ENCODE measurements at regions not wholly inside any gene's neighbourhood (a gene's known extent, or its start where the extent isn't known, plus 50 kb on each side); places are given as distances from the start of the nearest gene placed in this dataset.

DNA sequence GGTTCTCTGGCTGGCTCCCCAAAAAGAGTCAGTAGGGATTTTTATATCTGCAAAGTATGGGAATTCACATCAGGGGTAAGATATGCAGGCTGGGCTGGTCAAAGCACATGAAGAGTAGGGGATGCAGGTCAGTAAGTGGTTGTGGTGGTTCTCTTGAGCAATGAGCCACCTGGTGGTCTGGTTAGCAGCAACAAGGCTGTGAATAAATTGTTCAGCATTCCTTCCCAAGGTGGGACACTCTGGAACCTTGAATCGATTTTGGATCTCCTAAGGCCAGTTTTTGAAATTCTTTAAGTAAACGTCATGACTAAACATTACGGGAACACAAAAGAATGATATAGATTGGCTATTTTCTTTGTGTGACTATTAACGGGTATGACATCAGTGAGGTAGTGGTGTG lies 563.0 kb upstream of the NEGR1 start:
- DNase-seq = no peak
- no peaks in the 10 kb centered on the region for H3K9me3 ChIP-seq
- no peaks in the 10 kb centered on the region for H3K36me3 ChIP-seq
- H3K27me3 ChIP-seq = no peaks in the 10 kb centered on the region
- H3K4me3 ChIP-seq = no peak overlapping the region
- intact Hi-C loops (cut with DNase I; ENCODE audit: low total_unique reads) = no loop called here
- no peak overlapping the region for H3K27ac ChIP-seq
- no peak for TF ChIP-seq POLR2A (IDR thresholded peaks at IDR 0.05)
- TF ChIP-seq, protein P1, sequence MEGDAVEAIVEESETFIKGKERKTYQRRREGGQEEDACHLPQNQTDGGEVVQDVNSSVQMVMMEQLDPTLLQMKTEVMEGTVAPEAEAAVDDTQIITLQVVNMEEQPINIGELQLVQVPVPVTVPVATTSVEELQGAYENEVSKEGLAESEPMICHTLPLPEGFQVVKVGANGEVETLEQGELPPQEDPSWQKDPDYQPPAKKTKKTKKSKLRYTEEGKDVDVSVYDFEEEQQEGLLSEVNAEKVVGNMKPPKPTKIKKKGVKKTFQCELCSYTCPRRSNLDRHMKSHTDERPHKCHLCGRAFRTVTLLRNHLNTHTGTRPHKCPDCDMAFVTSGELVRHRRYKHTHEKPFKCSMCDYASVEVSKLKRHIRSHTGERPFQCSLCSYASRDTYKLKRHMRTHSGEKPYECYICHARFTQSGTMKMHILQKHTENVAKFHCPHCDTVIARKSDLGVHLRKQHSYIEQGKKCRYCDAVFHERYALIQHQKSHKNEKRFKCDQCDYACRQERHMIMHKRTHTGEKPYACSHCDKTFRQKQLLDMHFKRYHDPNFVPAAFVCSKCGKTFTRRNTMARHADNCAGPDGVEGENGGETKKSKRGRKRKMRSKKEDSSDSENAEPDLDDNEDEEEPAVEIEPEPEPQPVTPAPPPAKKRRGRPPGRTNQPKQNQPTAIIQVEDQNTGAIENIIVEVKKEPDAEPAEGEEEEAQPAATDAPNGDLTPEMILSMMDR (IDR thresholded peaks at IDR 0.05) = no peak
- no peaks in the 10 kb centered on the region for H3K4me1 ChIP-seq

DNA sequence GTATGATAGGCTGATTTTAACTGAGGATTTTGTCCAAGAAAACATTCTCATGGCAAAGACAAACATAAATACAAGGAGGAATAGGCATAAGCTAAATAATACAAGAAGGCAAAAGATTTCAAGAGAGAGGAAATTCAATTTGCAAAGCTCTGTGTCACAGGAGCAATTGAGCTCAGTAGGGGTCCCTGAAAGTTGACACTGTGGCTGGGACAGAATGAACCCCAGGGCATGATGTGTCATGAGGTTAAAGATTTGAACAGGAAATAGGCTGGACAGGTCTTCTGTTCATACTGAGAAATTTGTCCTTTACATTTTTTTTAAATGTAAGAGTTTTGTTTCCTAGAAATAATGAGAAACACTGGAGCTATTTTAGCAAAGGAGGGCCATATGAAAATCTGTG lies 555.4 kb upstream of the NEGR1 start:
- Histone ChIP-seq H3K27me3 (no peaks in the 10 kb centered on the region), H3K4me3 (no peak overlapping the region), H3K27ac (no peak overlapping the region), H3K9me3 (no peaks in the 10 kb centered on the region), H3K4me1 (no peaks in the 10 kb centered on the region), H3K36me3 (no peaks in the 10 kb centered on the region)
- no peak for DNase-seq
- no peak for TF ChIP-seq POLR2A (IDR thresholded peaks at IDR 0.05)
- TF ChIP-seq, protein P1 (IDR thresholded peaks at IDR 0.05) = no peak
- intact Hi-C loops (cut with DNase I; ENCODE audit: low total_unique reads) = no loop called here

DNA sequence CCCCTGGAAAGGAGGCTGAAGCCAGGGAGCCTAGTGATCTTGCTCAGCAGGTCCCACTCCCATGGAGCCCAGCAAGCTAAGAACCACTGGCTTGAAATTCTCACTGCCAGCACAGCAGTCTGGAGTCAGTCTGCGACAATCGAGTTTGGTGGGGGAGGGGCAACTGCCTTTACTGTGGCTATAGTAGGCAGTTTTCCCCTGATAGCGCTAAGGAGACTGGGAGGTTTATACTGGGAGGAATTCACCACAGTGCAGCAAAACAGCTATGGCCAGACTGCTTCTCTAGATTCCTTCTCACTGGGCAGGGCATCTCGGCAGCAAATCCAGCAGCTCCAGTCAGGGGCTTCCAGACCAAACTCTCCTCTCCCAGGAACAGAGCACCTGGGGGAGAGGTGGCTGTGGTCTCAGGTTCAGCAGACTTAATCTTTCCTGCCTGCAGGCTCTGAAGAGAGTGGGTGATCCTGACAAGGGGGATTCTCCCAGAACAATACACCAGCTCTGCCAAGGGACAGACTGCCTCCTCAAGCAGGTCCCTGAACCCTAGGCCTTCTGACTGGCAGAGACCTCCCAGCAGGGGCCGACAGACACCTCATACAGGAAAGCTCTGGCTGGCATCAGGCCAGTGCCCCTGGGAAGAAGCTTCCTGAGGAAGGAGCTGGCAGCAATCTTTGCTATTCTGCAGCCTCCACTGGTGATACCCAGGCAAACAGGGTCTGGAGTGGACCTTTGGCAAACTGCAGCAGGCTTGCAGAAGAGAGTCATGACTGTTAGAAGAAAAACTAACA lies 548.5 kb upstream of the NEGR1 start:
- H3K4me1 ChIP-seq = no peaks in the 10 kb centered on the region
- no peaks in the 10 kb centered on the region for H3K9me3 ChIP-seq
- H3K4me3 ChIP-seq = no peak overlapping the region
- DNase-seq = no peak
- H3K27me3 ChIP-seq = no peaks in the 10 kb centered on the region
- TF ChIP-seq, protein P1 (IDR thresholded peaks at IDR 0.05) = no peak
- TF ChIP-seq POLR2A (IDR thresholded peaks at IDR 0.05) = no peak
- intact Hi-C loops (cut with DNase I; ENCODE audit: low total_unique reads) = no loop called here
- no peak overlapping the region for H3K27ac ChIP-seq
- H3K36me3 ChIP-seq = no peaks in the 10 kb centered on the region

DNA sequence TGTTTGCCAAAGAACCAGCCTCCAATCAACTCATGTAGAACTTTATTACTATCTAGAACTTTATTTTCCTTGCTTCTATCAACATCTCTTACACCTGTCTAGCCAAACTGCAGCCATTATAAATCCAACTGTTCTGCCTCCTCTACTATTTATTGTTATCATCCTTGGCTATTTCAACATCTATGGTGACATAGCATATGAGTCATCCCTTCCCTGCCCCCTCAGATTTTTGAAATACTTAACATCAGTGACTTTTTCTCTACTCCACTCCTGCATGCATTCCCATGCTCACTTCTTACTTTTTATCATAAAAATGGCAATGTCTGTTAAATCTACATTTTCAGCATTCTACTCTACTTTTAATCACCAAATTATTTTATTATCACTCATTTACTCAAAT lies 544.9 kb upstream of the NEGR1 start:
- H3K9me3 ChIP-seq = no peaks in the 10 kb centered on the region
- no peaks in the 10 kb centered on the region for H3K36me3 ChIP-seq
- no peak overlapping the region for H3K4me3 ChIP-seq
- H3K4me1 ChIP-seq = no peaks in the 10 kb centered on the region
- TF ChIP-seq, protein P1 (IDR thresholded peaks at IDR 0.05) = no peak
- TF ChIP-seq POLR2A (IDR thresholded peaks at IDR 0.05) = no peak
- no peak overlapping the region for H3K27ac ChIP-seq
- no peak for DNase-seq
- intact Hi-C loops (cut with DNase I; ENCODE audit: low total_unique reads) = no loop called here
- no peaks in the 10 kb centered on the region for H3K27me3 ChIP-seq

DNA sequence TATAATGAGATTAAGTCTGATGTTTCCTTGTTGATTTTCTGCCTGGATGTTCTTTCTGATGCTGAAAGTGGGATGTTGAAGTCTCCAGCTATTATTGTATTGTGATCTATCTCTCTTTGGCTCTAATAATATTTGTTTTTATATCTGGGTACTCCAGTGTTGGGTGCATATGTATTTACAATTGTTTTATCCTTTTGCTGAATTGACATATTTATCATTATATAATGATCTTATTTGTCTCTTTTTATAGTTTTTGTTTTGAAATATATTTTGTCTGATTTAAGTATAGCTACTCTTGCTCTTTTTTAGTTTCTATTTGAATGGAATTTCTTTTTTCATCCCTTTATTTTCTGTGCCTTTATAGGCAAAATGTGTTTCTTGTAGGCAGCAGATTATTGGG lies 522.2 kb upstream of the NEGR1 start:
- H3K4me3 ChIP-seq = no peak overlapping the region
- no peak for DNase-seq
- H3K27ac ChIP-seq = no peak overlapping the region
- intact Hi-C loops (cut with DNase I; ENCODE audit: low total_unique reads) = no loop called here
- TF ChIP-seq, protein P1 (IDR thresholded peaks at IDR 0.05) = no peak
- no peak for TF ChIP-seq POLR2A (IDR thresholded peaks at IDR 0.05)
- H3K36me3 ChIP-seq = no peaks in the 10 kb centered on the region
- no peaks in the 10 kb centered on the region for H3K9me3 ChIP-seq
- no peaks in the 10 kb centered on the region for H3K27me3 ChIP-seq
- no peaks in the 10 kb centered on the region for H3K4me1 ChIP-seq

All from uterus (tissue), 3 donors.